NCI-H748 (cell line): ENCODE measurements at regions not wholly inside any gene's neighbourhood (a gene's known extent, or its start where the extent isn't known, plus 50 kb on each side); places are given as distances from the start of the nearest gene placed in this dataset.

Experiments used
- DNase-seq: peaks from one replicate; lab custom pipeline; 2025; ENCODE audit not compliant: unreplicated experiment; lab: John Stamatoyannopoulos, UW

DNA sequence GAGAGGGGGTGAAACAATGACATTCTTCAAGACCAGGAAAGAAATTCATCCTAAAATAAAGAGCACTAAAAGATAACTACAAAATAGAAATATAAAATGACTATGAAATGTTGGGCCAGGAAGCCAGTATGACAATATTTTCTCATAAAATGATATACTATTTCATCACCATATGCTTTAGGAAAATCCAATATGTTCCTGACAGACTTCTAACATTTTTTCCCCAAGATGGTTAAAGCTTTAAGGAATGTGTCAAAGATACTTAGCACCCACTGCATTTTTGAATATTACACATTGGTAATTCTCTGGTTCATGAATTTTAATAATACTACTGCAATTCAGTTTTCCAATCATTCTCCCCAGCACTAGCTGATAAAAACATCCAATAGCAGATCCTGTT, 87.7 kb upstream of the PLEKHG7 start:
- no peak for DNase-seq

- no peak for DNase-seq
These were observed 88.3 kb upstream of the PLEKHG7 start for GRCh38 chr12:92614502-92614901.

- DNase-seq = no peak
These were observed 88.8 kb upstream of the PLEKHG7 start for GRCh38 chr12:92614001-92614400.

GRCh38 chr12:92612611-92613010, 90.2 kb upstream of the PLEKHG7 start:
- DNase-seq = no peak

GRCh38 chr12:92608151-92609091, 94.4 kb upstream of the PLEKHG7 start:
- DNase-seq = peak; percentile 65

DNA sequence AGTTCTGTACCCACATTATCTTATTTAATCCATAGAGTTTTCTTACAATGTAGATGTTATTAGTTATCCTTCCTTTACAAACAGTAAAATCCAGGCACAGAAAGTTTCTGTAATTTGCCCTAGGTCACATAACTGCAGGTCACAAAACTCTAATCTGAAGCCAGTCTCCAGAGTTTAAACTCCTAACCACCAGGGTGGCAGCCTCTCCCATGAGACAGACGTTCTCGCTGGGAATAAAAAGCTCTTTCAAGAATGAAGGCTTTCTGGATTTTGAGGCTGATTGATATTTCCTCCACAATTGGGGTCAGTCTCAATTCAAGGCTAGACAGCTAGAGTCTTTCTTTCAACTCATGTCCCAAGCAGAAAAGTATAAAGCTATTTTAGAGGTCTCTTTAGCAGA, 95.8 kb upstream of the PLEKHG7 start:
- DNase-seq = no peak

DNA sequence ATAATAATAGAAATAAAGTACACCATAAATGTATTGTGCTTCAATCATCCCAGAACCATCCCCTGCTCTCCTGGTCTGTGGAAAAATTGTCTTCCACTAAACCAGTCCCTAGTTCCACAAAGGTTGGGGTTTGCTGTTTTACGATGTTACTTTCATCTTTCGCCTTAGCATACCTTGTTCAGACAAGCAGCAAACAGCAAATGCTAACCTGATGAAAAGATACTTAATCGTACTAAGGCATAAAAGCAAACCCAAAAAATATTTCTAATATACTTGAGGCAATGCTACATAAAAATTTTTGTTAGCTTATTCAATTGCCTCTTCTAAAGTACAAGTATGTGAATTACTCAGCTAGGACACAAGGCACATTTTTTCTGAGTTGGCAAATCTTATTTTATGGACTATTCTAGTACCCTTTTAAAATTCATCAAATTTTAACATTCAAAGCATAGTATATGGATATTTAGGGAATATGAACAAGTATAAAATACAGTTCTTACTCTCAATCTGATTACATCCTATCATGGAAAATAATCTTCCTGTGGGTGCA, 97.1 kb upstream of the PLEKHG7 start:
- DNase-seq = no peak

DNA sequence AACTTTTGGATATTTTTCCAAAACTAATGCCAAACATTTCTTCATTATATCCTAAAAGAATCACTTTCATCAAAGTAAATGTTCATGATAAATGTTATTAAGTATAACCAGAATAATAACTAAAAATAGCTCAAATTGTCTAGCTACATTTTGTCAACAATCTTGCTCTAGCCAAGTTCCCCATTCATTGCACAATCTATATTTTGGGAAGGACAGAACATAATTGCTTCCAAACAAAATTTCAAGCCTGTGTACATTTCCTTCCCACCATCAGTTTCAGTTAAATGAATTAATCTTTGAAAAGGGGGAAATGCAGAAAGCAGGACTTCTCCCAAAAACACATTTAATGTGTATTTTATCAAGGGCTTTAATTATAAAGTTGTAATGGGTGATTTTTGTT, 98.0 kb upstream of the PLEKHG7 start:
- DNase-seq = no peak

DNA sequence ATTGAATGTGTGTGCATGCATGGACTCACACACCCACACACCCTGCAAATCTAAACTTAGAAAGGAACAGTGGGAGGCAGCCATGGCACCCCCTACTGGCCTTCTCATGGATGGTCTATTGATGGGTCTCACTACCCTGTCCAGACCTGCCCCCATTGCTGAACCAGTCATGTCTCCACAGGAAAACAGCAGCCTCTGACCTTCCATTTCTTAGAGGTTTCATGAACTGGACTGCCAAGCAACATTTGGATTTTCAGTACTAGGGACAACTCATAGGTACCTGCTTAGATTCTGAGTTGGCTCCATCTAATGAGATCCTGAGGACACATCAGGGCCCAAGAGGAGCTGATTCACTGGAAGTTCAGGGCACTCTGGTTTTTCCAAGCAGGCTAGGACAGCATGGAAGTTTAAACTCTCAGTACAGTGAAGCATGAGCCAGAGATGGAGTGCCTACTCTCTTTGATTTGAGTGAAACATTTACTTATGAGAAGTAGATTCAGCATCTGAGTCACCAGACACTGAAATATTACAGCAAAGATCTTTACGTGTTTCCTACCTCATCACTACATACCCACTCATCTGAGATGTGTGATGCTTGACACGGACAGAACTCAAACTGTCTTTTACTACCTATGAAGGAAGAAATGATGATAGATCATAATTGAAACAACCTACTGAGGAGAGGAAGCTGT, 98.9 kb upstream of the PLEKHG7 start:
- DNase-seq = no peak

DNA sequence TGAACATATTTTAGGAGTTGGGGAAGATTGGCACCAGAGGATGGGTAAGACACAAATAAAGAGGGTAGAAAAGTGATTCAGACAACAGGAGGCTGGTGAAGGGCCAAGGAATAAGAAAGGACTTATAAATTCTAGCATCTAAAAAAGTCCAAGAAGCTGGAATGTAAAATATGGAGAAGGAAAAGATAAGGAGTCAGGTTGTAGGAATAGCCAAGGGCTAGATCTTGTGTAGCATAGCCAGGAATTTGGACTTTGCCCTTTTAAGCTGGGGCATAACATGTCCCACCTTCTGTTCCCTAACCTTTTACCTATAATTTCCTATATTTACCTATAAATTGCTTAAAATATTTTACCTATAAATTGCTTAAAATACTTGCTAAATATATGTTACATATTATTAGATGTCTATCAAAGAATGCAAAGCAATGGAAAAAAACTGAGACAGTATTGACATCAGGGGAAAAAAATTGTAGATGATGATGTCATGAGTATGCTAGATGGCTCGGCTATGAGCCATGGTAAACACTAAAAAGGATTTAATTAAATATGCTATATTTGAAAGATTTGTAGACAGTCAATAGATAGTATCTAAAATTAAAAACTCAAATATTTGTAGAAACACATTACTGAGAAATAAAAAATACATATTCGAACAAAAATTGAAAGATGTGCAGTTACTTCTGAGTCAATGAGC, 99.7 kb upstream of the PLEKHG7 start:
- DNase-seq = no peak

GRCh38 chr12:92602476-92602875, 100.3 kb upstream of the PLEKHG7 start:
- no peak for DNase-seq

- DNase-seq = no peak
These were observed 101.1 kb upstream of the PLEKHG7 start for GRCh38 chr12:92601680-92602079.

- DNase-seq = no peak
These were observed 101.6 kb upstream of the PLEKHG7 start for GRCh38 chr12:92601176-92601575.

GRCh38 chr12:92600052-92600451, 102.7 kb upstream of the PLEKHG7 start:
- no peak for DNase-seq

DNA sequence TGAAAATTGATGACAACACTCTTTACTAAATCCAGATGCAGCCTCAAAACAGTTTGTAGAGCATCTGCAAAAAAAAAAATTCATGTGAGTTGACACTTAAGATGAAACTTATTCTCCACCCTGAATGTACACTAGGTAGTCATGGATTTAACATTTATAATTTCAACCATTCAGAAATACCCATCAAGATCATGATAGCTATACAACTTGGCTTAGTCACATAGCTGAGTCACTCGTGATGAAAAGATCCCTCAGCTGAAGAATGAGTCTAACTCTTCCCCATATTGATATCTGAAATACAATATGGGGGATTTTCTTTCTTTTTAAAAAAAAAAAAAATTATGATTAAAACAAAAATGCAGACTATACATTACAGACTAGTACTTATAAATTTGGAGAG, 104.8 kb upstream of the PLEKHG7 start:
- DNase-seq = no peak

GRCh38 chr12:92597118-92597517, 105.7 kb upstream of the PLEKHG7 start:
- DNase-seq = no peak

GRCh38 chr12:92596383-92596782, 106.4 kb upstream of the PLEKHG7 start:
- DNase-seq = no peak

GRCh38 chr12:92595663-92596062, 107.1 kb upstream of the PLEKHG7 start:
- DNase-seq = no peak

DNA sequence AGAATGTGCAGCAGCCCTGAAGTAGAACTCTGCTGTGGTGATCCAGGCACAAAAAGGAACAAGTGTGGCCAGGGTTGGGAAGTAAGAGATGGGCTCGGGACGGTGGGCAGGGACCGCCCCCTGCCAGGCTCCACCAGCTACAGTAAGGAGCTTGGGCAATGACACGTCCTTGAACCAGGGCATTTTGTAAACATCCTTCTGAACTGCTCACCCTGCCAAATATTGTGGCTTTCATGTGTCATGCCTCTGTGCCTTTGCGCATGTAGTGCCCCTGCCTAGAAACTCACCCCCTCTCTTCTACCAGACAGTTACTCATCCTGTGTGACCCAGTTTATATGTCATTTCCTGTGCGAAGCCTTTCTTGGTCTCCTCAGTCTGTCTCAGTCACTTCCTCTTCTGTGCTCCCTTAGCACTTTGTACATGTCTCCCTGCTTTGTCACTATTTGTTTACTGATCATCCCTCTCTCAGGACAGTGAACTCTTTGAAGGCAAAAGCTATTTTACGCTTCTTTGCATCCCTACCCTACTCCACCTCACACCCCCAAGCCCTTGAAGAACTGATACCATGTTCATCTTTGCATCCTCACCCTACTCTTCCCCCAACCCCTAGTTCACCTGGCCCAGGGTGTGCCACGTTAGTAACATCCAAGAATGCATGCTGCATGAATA, 108.9 kb upstream of the PLEKHG7 start:
- no peak for DNase-seq

DNA sequence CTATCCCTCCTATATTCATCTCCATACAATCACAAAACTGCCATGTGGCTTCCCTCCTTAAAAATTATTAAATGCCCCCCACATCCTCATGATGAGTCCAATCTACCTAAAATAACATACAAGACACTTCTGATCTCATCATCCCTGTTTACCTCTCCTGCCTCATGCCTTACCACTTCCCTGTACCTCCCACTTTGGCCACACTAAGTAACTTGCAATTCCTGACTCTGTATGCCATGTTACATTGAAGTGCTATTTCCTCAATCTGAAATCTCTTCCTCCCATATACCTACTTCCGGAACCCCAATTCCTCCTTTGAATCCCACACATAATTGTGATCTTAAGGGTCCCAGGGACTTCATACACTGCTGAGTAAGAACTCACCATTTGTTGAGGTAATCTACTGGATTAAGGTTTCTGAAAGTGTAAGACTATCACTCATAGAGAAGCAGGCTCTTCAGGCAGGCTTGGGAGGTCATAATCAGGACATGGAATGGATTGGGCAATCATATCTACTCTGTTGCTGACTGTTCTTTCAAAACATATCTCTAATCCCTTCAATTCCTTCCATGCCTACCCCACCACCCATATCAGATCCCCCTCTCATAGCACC, 117.6 kb upstream of the PLEKHG7 start:
- no peak for DNase-seq
